MCF 10A (cell line): ENCODE measurements at regions not wholly inside any gene's neighbourhood (a gene's known extent, or its start where the extent isn't known, plus 50 kb on each side); places are given as distances from the start of the nearest gene placed in this dataset.
A peak's percentile ranks its signal among the peaks of the same experiment; 100 is the strongest.

Source experiments
- BruUV-seq: library from RNA; stranded (reverse); fragments of 400-500 nt; replicated peaks from 2 replicates; lab custom pipeline; 2021; lab: Mats Ljungman, UMichigan
- CTCF ChIA-PET: fragments of 300-600 bp; sonication (Branson Sonifier 250); formaldehyde crosslinking; extraction: SDS; loops from one replicate; lab custom pipeline; 2021; ENCODE audit warnings: antibody characterized with exemption, inconsistent platforms; lab: Yijun Ruan, JAX
- POLR2A ChIA-PET: fragments of 300-600, 350-650 bp; sonication (Branson Sonifier 250); formaldehyde crosslinking; extraction: SDS; loops from one replicate; lab custom pipeline; 2020; ENCODE audit warnings: antibody characterized with exemption, inconsistent platforms; lab: Yijun Ruan, JAX
- DNase-seq: peaks from one replicate; pipeline ENCODE4 v3.0.0-alpha.2; 2018; ENCODE audit not compliant: unreplicated experiment
- H3K27ac Mint-ChIP-seq: one replicate; pipeline ENCODE4 v1.8.0; 2022; ENCODE audit warnings: mild to moderate bottlenecking, low read depth, mixed read lengths; ENCODE audit not compliant: unreplicated experiment
- H3K27me3 Mint-ChIP-seq: one replicate; pipeline ENCODE4 v1.8.0; 2022; ENCODE audit warnings: mixed read lengths; ENCODE audit not compliant: insufficient read depth, unreplicated experiment
- H3K36me3 Mint-ChIP-seq: one replicate; pipeline ENCODE4 v1.8.0; 2022; ENCODE audit warnings: mild to moderate bottlenecking, moderate library complexity, mixed read lengths; ENCODE audit not compliant: insufficient read depth, unreplicated experiment
- H3K4me1 Mint-ChIP-seq: one replicate; pipeline ENCODE4 v1.8.0; 2022; ENCODE audit warnings: mixed read lengths; ENCODE audit not compliant: insufficient read depth, unreplicated experiment
- H3K4me3 Mint-ChIP-seq: one replicate; pipeline ENCODE4 v1.8.0; 2022; ENCODE audit warnings: mild to moderate bottlenecking, moderate library complexity, mixed read lengths; ENCODE audit not compliant: unreplicated experiment
- H3K9me3 Mint-ChIP-seq: one replicate; pipeline ENCODE4 v1.8.0; 2022; ENCODE audit warnings: mixed read lengths; ENCODE audit not compliant: unreplicated experiment
- CTCF ChIP-seq: fragments of 200-600 bp; IDR thresholded peaks from one replicate; pipeline ENCODE4 v1.8.0; 2022; ENCODE audit warnings: antibody characterized with exemption, mild to moderate bottlenecking; ENCODE audit not compliant: unreplicated experiment
- intact Hi-C: fragments of 100-400 bp; cut with micrococcal nuclease; formaldehyde crosslinking; loops from 2 replicates; pipeline ENCODE4 v1.14.1; 2022

- ChIA-PET CTCF (no interaction called here), POLR2A (interaction anchor here (0.6 kb wide), 1 partner anchor 542 kb away, joined by 3 read pairs; no protein-coding TSS in a partner anchor)
- no peak overlapping the region for H3K27ac Mint-ChIP-seq
- no peak overlapping the region for H3K4me3 Mint-ChIP-seq
- H3K27me3 Mint-ChIP-seq: no peaks in the 10 kb centered on the region
- H3K9me3 Mint-ChIP-seq: no peaks in the 10 kb centered on the region
- H3K4me1 Mint-ChIP-seq: no peaks in the 10 kb centered on the region
- intact Hi-C loops: no loop called here
- BruUV-seq: no TSS peak
- H3K36me3 Mint-ChIP-seq: no peaks in the 10 kb centered on the region
- TF ChIP-seq CTCF: no peak
- DNase-seq: no peak
Observed at GRCh38 chr4:46515940-46516339, 126.0 kb upstream of the GABRA2 start.

- intact Hi-C loops: loop anchor here (2.0 to 5.0 kb wide), 2 partner anchors 63 to 121 kb away; no protein-coding TSS in a partner anchor
- H3K4me1 Mint-ChIP-seq: peaks cover 25% of the 10 kb centered on the region
- CTCF ChIA-PET: interaction anchor here (0.7 kb wide), 1 partner anchor 47 kb away, joined by 5 read pairs; no protein-coding TSS in a partner anchor
- no peak overlapping the region for H3K4me3 Mint-ChIP-seq
- no TSS peak for BruUV-seq
- DNase-seq: peak; percentile 61
- TF ChIP-seq CTCF: no peak
- H3K9me3 Mint-ChIP-seq: no peaks in the 10 kb centered on the region
- H3K27me3 Mint-ChIP-seq: no peaks in the 10 kb centered on the region
- no peaks in the 10 kb centered on the region for H3K36me3 Mint-ChIP-seq
- POLR2A ChIA-PET: interaction anchor here (0.6 to 1.3 kb wide), 4 partner anchors 17 to 800 kb away, joined by 3 to 4 read pairs (median 3); no protein-coding TSS in a partner anchor
- peak overlapping the region; percentile 21 for H3K27ac Mint-ChIP-seq
Observed at GRCh38 chr4:46508216-46508615, 118.3 kb upstream of the GABRA2 start.

DNA sequence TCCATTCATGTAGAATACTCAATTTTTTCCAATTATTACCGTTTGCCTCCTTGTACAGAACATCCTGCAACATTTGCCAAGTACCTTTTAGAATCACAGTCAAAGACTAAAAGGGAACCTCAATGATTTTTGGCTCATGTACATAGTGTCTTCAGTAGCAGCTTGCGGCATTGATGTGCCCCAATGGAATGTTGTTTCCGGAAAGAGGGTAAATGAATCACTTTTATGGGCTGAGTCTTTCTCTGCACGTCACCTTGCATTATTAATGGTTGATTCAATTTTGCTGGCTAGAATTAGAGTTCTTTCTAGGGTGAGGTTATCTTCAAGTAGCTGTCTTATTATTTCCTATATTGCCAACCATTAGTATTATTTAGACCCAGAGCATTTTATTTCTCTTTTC, 116.9 kb upstream of the GABRA2 start:
- POLR2A ChIA-PET: interaction anchor here (1.3 kb wide), 1 partner anchor 61 kb away, joined by 3 read pairs; no protein-coding TSS in a partner anchor
- CTCF ChIA-PET: interaction anchor here (0.7 to 1.1 kb wide), 2 partner anchors 16 to 177 kb away, joined by 3 read pairs; no protein-coding TSS in a partner anchor
- H3K4me1 Mint-ChIP-seq: peaks cover 33% of the 10 kb centered on the region
- H3K9me3 Mint-ChIP-seq: no peaks in the 10 kb centered on the region
- no peaks in the 10 kb centered on the region for H3K36me3 Mint-ChIP-seq
- no TSS peak for BruUV-seq
- DNase-seq: peak; percentile 86
- H3K27ac Mint-ChIP-seq: no peak overlapping the region
- H3K4me3 Mint-ChIP-seq: no peak overlapping the region
- intact Hi-C loops: loop anchor here (5.0 kb wide), 1 partner anchor 120 kb away; no protein-coding TSS in a partner anchor
- H3K27me3 Mint-ChIP-seq: no peaks in the 10 kb centered on the region
- no peak for TF ChIP-seq CTCF

GRCh38 chr4:46505131-46505530, 115.2 kb upstream of the GABRA2 start:
- Mint-ChIP-seq H3K27ac (no peak overlapping the region), H3K27me3 (no peaks in the 10 kb centered on the region), H3K36me3 (no peaks in the 10 kb centered on the region), H3K4me3 (no peak overlapping the region), H3K9me3 (no peaks in the 10 kb centered on the region), H3K4me1 (peaks cover 33% of the 10 kb centered on the region)
- intact Hi-C loops: loop anchor here (5.0 kb wide), 1 partner anchor 118 kb away; no protein-coding TSS in a partner anchor
- POLR2A ChIA-PET: no interaction called here
- CTCF ChIA-PET: no interaction called here
- BruUV-seq: no TSS peak
- TF ChIP-seq CTCF: no peak
- peak; percentile 2 for DNase-seq
